Fibroblast of lung (primary cell): ENCODE measurements at regions not wholly inside any gene's neighbourhood (a gene's known extent, or its start where the extent isn't known, plus 50 kb on each side); places are given as distances from the start of the nearest gene placed in this dataset.

Source experiments
- EZH2 ChIP-seq: IDR thresholded peaks from 2 replicates; pipeline ENCODE4 v1.5.1; 2012; ENCODE audit warnings: low read length, control low read depth, mild to moderate bottlenecking; ENCODE audit errors: missing control alignments
- TF ChIP-seq, protein P1 (sequence below), 2 donors: IDR thresholded peaks in 1 of 2; conservative IDR thresholded peaks in 1 of 2; 1 replicate in 1 of 2; 2 replicates in 1 of 2; pipeline ENCODE4 v1.5.1; 2011 to 2012; ENCODE audit warnings: low read length in 2 of 2, control low read depth in 1 of 2, inconsistent platforms in 1 of 2, low read depth in 1 of 2, mild to moderate bottlenecking in 1 of 2

DNA sequence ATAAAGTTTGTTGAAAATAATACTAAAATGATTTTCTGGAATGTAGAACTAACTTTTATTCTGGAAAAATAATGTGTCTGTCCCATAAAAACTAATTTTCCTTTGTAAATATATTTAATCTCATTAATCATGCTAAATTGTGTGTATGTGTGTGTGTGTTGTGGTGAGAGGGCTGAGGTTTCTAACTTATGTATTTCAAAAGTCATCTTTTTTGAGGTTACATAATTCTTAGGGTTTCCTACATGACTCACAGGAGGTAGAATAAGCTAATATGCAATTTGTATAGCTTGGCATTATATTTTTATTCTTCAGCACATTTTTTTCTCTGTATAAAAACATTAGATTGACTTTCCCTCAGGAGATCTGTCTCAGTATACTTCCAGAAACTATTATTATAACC is 64.1 kb upstream of the CLVS2 start:
- TF ChIP-seq EZH2 = no peak
- TF ChIP-seq, protein P1, sequence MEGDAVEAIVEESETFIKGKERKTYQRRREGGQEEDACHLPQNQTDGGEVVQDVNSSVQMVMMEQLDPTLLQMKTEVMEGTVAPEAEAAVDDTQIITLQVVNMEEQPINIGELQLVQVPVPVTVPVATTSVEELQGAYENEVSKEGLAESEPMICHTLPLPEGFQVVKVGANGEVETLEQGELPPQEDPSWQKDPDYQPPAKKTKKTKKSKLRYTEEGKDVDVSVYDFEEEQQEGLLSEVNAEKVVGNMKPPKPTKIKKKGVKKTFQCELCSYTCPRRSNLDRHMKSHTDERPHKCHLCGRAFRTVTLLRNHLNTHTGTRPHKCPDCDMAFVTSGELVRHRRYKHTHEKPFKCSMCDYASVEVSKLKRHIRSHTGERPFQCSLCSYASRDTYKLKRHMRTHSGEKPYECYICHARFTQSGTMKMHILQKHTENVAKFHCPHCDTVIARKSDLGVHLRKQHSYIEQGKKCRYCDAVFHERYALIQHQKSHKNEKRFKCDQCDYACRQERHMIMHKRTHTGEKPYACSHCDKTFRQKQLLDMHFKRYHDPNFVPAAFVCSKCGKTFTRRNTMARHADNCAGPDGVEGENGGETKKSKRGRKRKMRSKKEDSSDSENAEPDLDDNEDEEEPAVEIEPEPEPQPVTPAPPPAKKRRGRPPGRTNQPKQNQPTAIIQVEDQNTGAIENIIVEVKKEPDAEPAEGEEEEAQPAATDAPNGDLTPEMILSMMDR (conservative IDR thresholded peaks at IDR 0.05 in 1 of 2, IDR thresholded peaks at IDR 0.05 in 1 of 2; ENCODE audit: low read depth in 1 of 2, low read length in 2 of 2) = no peak
